ENCODE measurements at regions not wholly inside any gene's neighbourhood (a gene's known extent, or its start where the extent isn't known, plus 50 kb on each side); places are given as distances from the start of the nearest gene placed in this dataset.

- H3K4me1 ChIP-seq (ENCODE audit: insufficient read depth, low read length), result no peaks in the 10 kb centered on the region
- no peaks in the 10 kb centered on the region for H3K36me3 ChIP-seq (ENCODE audit: insufficient read depth, low read length)
- no peaks in the 10 kb centered on the region for H3K9me3 ChIP-seq (ENCODE audit: insufficient read depth, low read depth, low read length)
- no peaks in the 10 kb centered on the region for H3K27me3 ChIP-seq (ENCODE audit: insufficient read depth, low read length)
- H3K27ac ChIP-seq (ENCODE audit: low read depth, low read length), result no peak overlapping the region
- H3K9ac ChIP-seq (ENCODE audit: low read depth, low read length), result no peak overlapping the region
- no peak overlapping the region for H3K4me3 ChIP-seq (ENCODE audit: low read length)
Measured at GRCh38 chr4:75107755-75108612, 175.1 kb downstream of the PARM1 start.

- Histone ChIP-seq H3K4me3 (ENCODE audit: low read length) (no peak overlapping the region), H3K27ac (ENCODE audit: low read depth, low read length) (no peak overlapping the region), H3K9me3 (ENCODE audit: insufficient read depth, low read depth, low read length) (0 out of 2 replicates have a peak, but pooled peaks cover 4% of the 10 kb centered on the region), H3K9ac (ENCODE audit: low read depth, low read length) (no peak overlapping the region), H3K27me3 (ENCODE audit: insufficient read depth, low read length) (no peaks in the 10 kb centered on the region), H3K36me3 (ENCODE audit: insufficient read depth, low read length) (no peaks in the 10 kb centered on the region), H3K4me1 (ENCODE audit: insufficient read depth, low read length) (no peaks in the 10 kb centered on the region)
Measured at GRCh38 chr4:75102787-75103085, 169.8 kb downstream of the PARM1 start.

- 80% methylated on average over 1 of the region's 3 CpGs for WGBS
- H3K4me1 ChIP-seq (ENCODE audit: insufficient read depth, low read length), result no peaks in the 10 kb centered on the region
- no peaks in the 10 kb centered on the region for H3K36me3 ChIP-seq (ENCODE audit: insufficient read depth, low read length)
- H3K9ac ChIP-seq (ENCODE audit: low read depth, low read length), result no peak overlapping the region
- H3K27ac ChIP-seq (ENCODE audit: low read depth, low read length), result no peak overlapping the region
- no peaks in the 10 kb centered on the region for H3K27me3 ChIP-seq (ENCODE audit: insufficient read depth, low read length)
- 0 out of 2 replicates have a peak, but pooled peaks cover 7% of the 10 kb centered on the region for H3K9me3 ChIP-seq (ENCODE audit: insufficient read depth, low read depth, low read length)
- H3K4me3 ChIP-seq (ENCODE audit: low read length), result no peak overlapping the region
Measured at GRCh38 chr4:75101906-75102786, 169.2 kb downstream of the PARM1 start.

Data from HUES64 (cell line).